HT-29 (cell line): ENCODE measurements at regions not wholly inside any gene's neighbourhood (a gene's known extent, or its start where the extent isn't known, plus 50 kb on each side); places are given as distances from the start of the nearest gene placed in this dataset.
"Not testable (repeated sequence)": the region's sequence is repeated elsewhere in the genome, so short reads cannot be mapped to it uniquely, and the experiment has no call there.

Source experiments
- DNase-seq: peaks from one replicate; pipeline ENCODE4 v3.0.0-alpha.2; 2015; ENCODE audit warnings: low spot score

- no peak for DNase-seq
These were observed 76.7 kb upstream of the CD28 start for GRCh38 chr2:203629699-203630098.

- no peak for DNase-seq
These were observed 75.2 kb upstream of the CD28 start for GRCh38 chr2:203631068-203631757.

- no peak for DNase-seq
These were observed 69.6 kb upstream of the CD28 start for GRCh38 chr2:203636588-203637470.

GRCh38 chr2:203637471-203638167 lies 68.8 kb upstream of the CD28 start:
- no peak for DNase-seq

- DNase-seq = not testable (repeated sequence)
These were observed 64.6 kb upstream of the CD28 start for GRCh38 chr2:203641865-203642264.

- DNase-seq = not testable (repeated sequence)
These were observed 63.6 kb upstream of the CD28 start for GRCh38 chr2:203642841-203643240.

GRCh38 chr2:203645831-203646230 lies 60.6 kb upstream of the CD28 start:
- no peak for DNase-seq

GRCh38 chr2:203646266-203646864 lies 60.1 kb upstream of the CD28 start:
- DNase-seq = no peak

- no peak for DNase-seq
These were observed 59.5 kb upstream of the CD28 start for GRCh38 chr2:203646961-203647360.

- DNase-seq = no peak
These were observed 58.9 kb upstream of the CD28 start for GRCh38 chr2:203647579-203647978.

GRCh38 chr2:203648273-203648672 lies 58.2 kb upstream of the CD28 start:
- peak; percentile 39 for DNase-seq

- DNase-seq = no peak
These were observed 57.1 kb upstream of the CD28 start for GRCh38 chr2:203649176-203649814.

GRCh38 chr2:203650860-203651613 lies 55.4 kb upstream of the CD28 start:
- DNase-seq = peak; percentile 79

GRCh38 chr2:203651621-203652020 lies 54.8 kb upstream of the CD28 start:
- DNase-seq = no peak

- DNase-seq = no peak
These were observed 51.6 kb upstream of the CD28 start for GRCh38 chr2:203654826-203655225.

- peak; percentile 81 for DNase-seq
These were observed 49.7 kb upstream of the CD28 start for GRCh38 chr2:203656522-203657287.
